ENCODE measurements at regions not wholly inside any gene's neighbourhood (a gene's known extent, or its start where the extent isn't known, plus 50 kb on each side); places are given as distances from the start of the nearest gene placed in this dataset.

DNA sequence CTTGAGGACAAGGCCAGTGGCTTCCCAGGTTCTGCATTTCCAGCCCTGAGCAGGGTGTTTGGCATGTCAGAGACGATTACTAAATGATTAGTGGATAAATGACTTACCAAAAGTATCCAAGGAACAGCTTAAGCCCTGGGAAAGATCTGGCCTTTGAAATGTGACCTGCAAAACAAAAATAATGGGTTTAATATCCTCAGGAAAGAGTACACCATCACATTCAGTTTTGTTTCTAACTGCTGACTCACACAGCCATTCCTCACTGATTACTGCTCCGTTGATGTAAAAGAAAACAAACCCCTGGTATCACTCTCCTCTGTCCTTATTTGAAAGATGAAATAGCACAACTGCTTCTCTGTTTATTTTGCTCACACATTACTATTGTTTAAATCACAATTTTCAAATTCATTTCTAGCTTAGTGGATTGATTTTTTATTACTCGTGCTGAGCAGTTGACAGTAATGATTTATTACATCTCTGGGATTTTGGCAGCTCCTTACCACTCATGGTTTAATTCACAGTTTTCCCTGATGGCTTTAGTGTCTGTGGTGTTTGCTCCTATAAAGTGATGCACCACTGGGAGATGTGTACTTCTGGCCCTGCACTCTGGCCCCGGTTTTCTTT is 117.0 kb downstream of the CBLL2 start:
- peak; percentile 81 for DNase-seq (ENCODE audit: low read depth)
- no peak overlapping the region for H3K4me3 ChIP-seq (ENCODE audit: low read depth, low read length)

DNA sequence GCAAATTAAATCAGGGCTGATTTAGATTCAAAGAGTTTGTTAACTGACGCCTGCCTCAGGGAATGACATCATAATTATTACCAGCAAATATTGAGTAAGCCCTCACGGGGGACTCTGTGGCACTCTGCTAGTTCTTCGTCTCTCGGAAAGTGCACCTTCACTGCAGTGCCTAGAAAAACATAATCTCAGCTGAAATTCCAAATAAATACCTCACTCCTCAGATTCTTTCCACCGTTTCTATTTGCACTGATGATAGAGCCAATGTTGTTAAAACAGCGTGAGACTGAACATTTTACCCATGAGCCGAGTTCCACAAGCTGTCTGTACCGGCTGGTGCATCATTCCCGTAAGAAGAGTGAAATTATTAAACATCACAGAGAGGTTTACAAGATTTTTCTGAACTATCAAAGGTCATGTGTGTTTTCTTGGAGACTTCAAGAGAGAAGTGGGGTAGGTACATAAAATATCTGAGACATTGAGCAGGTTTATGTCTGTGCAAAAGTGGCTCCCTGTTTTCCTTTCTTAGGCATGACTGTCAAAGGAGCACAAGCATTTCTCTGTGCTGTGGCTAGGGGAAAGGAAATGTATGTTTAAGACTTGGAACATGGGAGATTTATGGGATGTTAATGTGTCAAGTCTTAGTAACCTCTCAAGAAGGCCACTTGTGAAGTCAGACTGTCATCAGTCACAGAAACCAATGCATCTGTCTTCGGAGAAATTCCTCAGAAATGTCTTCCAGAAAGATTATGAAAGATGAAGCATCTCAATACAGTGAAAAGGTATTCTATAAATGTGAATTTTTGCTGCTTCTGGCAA is 119.6 kb downstream of the CBLL2 start:
- DNase-seq (ENCODE audit: low read depth), result no peak
- no peak overlapping the region for H3K4me3 ChIP-seq (ENCODE audit: low read depth, low read length)

DNA sequence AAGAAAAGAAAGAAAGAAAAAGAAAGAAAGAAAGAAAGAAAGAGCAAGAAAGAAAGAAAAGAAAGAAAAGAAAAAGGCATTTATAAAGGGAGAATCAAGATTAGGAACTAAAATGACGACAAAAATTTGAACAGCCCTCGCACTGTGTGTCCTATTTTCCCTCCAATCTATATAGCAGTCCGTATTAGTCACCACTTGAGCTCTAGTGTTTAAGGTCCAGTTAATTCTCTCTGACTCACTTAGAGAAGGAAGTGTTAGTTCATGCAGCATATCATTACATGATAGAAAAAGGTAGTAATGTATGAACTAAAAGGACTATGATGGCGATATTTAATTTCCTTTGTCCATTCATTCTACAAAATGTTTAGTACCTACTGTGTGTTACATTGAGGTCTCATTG is 122.7 kb downstream of the CBLL2 start:
- no peak for DNase-seq (ENCODE audit: low read depth)
- H3K4me3 ChIP-seq (ENCODE audit: low read depth, low read length), result no peak overlapping the region

DNA sequence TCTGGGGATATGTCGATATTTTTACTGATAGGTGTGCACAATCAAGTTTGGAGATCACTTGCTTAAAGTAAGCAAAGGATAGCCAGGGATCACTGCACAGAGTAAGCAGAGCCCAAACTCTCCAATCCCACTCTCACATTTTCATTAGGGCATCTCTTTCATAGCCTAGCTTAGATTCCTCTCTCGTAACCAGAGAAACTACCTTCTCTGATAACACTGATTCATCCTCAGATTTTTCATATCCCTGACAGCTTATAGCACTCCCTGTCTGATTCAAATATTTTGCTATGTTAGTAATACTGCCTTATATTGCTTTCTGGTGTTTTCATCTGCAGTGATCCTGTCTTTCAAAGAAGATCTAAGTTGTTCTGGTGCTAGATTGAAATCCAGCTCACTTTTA is 123.7 kb downstream of the CBLL2 start:
- DNase-seq (ENCODE audit: low read depth), result no peak
- no peak overlapping the region for H3K4me3 ChIP-seq (ENCODE audit: low read depth, low read length)

DNA sequence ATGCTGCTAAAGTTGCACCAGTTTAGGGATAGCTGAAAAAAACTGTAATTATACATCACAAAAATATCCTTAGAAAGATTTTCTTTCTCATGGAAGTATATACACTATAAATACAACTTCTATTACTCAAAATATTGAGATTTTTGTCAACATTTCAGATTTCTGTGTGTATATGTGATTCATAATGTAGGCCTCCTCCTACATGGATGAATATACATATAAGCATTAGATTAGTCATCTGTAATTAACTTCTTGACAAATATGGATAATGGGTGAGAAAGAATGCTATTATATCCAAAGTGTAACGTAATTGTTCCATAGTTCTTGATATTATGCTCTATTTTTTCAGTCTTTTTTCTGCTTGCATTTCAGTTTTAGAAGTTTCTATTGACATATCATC is 124.9 kb downstream of the CBLL2 start:
- no peak for DNase-seq (ENCODE audit: low read depth)
- H3K4me3 ChIP-seq (ENCODE audit: low read depth, low read length), result no peak overlapping the region

DNA sequence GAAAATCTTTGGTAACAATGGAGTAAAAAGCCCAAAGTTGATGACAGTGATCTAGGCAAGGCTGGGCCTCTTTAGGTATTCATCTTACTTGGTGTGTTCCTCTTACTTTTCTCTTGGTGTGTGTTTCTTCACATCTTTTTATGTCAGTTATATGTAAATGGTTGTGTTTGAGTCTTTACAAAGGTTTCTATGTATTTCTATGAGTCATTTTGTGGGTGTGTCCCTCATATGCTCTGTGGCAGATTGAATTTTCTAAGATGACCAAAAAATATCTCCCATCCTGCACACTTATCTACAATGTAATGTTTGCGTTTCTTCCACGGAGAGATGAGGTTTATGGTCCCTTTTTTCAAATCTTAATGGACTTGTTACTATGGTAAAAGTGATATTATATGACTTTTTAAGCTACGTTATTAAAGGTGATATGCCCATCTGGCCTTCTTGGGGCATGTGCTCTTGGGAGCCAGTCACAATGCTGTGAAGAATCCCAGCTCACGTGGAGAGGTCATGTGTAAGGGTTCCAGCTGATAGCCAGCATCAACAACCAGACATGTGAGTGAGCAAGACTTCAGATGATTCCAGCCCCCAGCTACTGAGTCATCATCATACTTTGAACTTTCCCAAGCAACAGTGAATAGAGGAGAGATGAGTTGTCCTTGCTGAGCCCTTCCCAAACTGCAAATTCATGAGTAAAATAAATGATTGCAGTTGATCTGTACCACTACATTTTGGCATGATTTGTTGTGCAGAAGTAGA is 126.9 kb downstream of the CBLL2 start:
- no peak overlapping the region for H3K4me3 ChIP-seq (ENCODE audit: low read depth, low read length)
- no peak for DNase-seq (ENCODE audit: low read depth)

DNA sequence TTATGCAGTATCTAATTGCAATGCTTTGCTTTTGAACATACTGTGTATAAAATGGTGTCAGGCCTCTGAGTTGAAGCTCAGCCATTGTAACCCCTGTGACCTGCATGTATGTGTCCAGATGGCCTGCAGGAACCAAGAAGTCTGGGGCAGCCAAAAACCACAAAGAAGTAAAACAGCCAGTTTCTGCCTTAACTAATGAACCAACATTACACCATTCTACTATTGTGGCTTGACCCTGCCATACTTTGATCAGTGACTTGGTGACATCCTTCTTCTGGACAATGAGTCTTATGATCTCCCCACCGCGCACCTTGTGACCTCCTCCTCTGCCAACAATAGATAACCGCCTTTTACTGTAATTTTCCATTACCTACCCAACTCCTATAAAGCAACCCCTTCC is 131.6 kb downstream of the CBLL2 start:
- no peak overlapping the region for H3K4me3 ChIP-seq (ENCODE audit: low read depth, low read length)
- DNase-seq (ENCODE audit: low read depth), result no peak

DNA sequence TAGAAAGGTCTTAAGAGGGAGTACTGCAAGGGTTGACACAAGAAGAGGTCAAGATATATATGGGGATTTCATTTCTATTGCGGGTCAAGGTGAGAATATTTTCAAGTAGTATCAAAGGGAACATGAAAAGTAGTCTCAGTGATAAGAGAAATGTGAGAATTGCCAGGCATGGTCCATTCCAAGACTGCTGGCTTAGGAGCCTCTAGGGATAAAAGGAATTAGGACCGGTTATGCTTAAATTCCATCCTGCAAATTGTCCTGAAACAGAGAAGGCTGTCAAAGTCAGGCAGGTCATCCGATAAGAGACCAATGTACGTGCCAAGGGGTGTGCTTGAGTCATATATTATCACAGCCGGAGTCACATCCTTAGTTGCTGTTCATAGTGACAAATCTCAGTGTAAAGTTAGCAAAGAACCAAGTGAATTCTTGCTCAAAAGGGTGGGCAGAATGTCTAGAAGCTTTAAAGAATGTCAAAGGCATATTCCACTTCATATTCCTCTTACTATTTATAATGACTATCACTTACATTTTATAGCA is 133.6 kb downstream of the CBLL2 start:
- DNase-seq (ENCODE audit: low read depth), result no peak
- no peak overlapping the region for H3K4me3 ChIP-seq (ENCODE audit: low read depth, low read length)

DNA sequence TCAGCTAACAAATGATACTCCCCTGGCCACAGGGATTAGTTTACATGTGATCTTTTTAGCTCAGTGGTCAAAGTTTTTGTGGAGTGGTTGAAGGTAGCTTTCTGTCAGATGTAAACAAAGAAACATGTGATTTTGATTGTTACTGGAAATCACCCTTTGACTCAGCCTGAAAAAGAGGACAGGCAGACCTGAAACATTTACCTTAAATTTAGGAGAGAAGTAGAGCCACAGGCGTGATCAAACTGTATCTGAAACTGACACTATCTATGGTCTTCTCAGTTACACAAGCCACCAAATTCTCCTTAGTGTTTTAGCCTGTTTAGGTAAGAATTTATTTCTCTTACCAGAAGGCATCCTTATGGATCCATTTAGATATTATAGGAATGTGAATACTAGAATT is 136.7 kb downstream of the CBLL2 start:
- no peak for DNase-seq (ENCODE audit: low read depth)
- H3K4me3 ChIP-seq (ENCODE audit: low read depth, low read length), result no peak overlapping the region

DNA sequence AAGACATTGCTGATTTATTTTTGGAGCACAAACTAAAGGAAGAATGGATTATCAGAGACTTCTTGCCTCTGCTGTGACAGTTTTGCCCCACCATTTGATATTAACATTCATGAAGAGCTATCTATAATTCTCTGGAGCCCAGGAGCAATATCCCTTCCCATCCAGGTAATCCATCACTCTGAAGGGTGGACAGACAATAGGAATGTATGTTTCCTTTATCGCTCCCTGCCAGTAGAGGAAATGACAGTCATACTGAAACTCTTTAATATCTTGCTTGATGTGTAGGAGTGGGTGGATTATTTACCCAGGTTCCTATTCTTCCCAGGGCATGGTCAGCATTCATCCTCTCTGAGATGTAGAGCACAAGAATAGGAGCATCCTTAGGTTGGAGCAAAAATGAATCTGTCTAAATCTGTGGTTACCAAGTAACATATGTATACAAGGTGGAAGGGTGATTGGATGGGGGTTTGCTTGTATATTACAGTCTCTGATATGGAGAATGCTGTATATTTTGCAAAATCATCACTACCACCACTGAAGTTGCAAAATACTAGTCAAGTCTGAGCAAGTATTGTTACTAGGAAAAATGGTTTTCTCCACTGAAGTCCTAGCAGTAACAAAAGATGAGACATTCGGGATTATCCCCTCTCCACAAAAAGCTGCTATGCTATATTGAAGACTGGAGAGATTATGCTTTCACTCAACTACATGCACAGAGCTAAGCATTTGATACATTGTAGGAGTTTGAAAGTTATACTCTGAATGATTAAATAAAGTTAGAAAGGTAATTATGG is 151.6 kb downstream of the CBLL2 start:
- H3K4me3 ChIP-seq (ENCODE audit: low read depth, low read length), result no peak overlapping the region
- DNase-seq (ENCODE audit: low read depth), result no peak

DNA sequence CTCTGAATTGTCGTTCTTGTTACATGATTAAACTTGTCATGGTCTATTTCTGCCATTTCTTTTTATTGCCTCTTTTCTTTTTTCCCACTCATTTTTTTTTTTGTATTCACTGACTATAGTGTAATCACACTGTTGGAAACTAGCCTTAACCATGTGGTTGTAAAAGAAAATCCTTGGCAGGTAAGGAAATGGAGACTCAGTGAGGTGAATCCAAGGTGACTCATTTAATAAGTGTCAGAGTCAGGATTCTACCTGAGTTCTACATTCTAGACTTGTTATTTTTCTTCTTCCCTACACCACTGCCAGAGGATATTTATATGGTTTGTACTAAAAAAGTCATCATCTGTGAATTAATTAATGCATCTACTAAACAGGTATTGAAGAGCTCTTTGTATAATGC is 152.2 kb downstream of the CBLL2 start:
- DNase-seq (ENCODE audit: low read depth), result no peak
- H3K4me3 ChIP-seq (ENCODE audit: low read depth, low read length), result no peak overlapping the region

DNA sequence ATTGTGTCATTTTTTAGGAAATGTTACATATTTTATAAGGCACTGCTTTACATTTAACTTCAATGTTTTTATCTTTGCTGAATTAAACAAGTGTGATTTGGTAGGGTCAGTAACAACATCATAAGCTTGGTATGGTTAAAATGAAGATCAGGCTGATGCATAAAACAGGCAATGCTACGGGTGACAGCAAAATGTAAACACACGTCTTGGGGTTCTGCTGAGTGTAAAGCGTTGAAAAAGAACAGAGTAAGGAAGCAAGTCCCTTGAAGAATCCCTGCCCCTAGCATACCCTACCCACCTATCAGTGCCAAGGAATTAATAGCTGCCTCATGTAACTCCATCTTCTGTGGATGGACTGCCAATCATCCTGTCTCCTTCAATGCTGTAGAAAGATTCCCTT is 157.0 kb downstream of the CBLL2 start:
- no peak for DNase-seq (ENCODE audit: low read depth)
- no peak overlapping the region for H3K4me3 ChIP-seq (ENCODE audit: low read depth, low read length)

DNA sequence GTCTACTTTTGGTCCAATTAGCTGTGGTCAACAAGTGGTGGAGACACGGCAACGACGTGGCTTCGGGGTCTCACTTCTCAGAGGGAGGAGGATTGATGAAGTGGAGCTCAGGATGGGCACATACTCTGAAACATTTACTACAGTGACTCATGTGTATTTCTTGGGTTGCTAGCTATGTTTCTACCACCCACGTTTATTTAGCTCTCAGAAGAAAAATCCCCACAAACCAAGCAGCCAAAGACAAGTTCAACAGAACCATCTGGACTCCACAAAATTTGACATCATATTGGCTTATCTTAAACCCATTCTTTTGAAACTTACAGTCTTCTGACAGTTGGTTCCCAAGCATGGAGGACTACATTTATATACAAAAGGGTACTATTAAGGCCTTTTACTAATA is 158.0 kb downstream of the CBLL2 start:
- DNase-seq (ENCODE audit: low read depth), result no peak
- H3K4me3 ChIP-seq (ENCODE audit: low read depth, low read length), result no peak overlapping the region

DNA sequence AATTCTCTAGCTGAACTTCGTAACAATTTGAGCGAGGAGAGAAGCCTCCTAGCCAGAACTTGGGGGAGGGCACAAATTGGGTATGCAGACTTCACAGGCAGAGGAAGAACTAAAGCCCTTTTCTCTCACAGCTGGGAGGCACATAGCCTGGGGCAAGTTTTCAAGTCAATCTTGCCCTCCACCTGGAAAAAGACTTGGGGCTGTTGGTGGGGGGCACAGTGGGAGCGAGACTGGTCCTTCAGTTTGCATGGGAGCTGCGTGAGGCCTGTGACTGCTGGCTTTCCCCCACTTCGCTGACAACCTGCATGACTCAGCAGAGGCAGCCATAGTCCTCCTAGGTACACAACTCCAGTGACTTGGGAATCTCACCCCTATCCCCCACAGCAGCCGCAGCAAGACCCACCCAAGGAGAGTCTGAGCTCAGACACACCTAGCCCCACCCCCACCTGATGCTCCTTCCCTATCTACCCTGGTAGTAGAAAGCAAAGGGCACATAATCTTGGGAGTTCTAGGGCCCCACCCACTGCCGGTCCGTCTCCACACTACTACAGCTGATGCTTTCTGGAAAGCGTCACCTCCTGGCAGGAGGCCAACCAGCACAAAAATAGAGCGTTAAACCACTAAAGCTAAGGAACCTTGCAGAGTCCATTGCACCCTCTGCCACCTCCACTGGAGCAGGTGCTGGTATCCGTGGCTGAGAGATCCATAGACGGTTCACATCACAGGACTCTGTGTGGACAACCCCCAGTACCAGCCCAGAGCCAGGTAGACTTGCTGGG is 160.8 kb downstream of the CBLL2 start:
- no peak overlapping the region for H3K4me3 ChIP-seq (ENCODE audit: low read depth, low read length)
- DNase-seq (ENCODE audit: low read depth), result no peak

DNA sequence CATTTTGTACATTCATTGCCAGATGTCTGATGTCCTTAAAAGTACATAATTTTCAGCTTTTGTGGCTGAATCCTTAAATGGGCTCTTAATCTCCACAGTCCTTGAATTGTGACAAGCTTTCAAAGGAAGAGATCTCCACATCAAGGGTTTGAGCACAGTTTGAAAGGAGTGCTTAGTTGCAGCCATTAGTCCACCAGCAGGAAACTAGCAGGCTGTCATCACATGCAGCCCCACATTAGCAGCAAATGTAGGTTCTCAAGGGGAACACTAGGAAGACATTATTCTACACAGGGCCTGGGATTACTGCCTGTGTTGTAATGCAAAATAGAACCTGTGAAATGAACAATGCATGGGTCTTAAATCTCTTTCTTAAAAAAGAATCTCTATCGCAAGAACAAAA is 173.2 kb downstream of the CBLL2 start:
- DNase-seq (ENCODE audit: low read depth), result no peak
- no peak overlapping the region for H3K4me3 ChIP-seq (ENCODE audit: low read depth, low read length)

DNA sequence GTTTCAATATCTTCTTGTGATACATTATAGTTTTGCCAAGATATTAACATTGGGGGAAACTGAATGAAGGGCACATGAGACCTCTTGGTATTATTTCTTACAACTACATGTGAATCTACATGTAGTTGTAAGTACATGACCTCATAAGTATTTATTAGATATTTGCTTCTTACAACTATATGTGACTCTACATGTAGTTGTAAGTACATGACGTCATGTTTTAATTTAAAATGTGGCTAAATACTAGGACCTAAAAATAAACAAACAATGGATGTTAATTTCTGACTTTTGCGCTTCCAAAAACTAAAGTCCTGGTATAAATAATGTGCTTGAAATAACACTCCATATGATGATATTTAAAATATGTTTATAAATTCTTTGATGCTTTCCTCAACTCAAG is 190.2 kb downstream of the CBLL2 start:
- DNase-seq (ENCODE audit: low read depth), result no peak
- no peak overlapping the region for H3K4me3 ChIP-seq (ENCODE audit: low read depth, low read length)

DNA sequence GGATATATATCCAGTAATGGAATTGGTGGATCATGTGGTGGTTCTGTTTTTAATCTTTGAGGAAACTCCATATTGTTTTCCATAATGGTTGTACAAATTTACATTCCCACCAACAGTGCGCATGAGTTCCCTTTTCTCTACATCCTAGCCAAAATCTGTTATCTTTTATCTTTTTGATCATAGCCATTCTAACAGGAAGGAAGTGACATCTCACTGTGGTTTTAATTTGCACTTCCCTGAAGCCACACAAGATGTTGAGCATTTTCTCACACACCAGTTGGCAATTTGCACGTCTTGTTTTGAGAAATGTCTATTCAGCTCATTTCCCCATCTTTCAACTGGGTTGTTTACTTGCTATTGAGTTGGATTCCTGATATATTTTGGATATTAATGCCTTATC is 194.9 kb downstream of the CBLL2 start:
- DNase-seq (ENCODE audit: low read depth), result no peak
- no peak overlapping the region for H3K4me3 ChIP-seq (ENCODE audit: low read depth, low read length)

DNA sequence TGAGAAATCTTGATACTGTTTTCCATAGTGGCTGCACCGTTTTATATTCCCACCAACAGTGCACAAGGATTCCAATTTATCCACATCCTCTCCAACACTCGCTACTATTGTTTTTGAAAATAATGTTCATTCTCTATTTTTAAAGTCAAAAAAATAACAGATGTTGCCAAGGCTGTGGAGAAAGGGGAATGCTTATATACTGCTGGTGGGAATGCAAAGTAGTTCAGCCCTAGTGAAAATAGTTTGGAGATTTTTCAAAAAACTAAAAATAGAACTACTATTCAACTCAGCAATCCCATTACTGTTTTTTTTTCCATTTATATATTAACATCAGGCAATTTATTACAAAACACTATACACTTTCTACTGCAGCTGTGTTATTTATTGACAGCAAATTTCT is 208.7 kb downstream of the CBLL2 start:
- H3K4me3 ChIP-seq (ENCODE audit: low read depth, low read length), result no peak overlapping the region
- no peak for DNase-seq (ENCODE audit: low read depth)

DNA sequence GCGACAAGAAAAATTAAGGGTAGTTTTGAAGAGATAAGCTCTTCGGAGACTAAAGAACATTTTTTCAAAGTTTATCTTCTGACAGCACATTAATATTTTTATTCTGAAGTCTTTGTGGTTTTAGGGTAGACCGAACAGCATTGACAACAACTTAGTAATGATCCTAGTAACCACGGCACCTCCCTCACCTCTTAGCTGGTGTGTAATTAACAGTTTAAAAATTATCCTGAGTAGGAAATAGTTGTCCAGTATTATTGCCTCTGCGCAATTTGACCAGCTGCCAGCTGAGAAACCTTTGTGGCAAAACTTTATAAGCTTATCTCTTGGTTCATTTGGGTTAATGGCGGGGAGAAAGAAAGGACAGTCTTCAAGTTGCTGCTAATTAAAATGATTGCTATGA is 213.6 kb downstream of the CBLL2 start:
- no peak overlapping the region for H3K4me3 ChIP-seq (ENCODE audit: low read depth, low read length)

More for the DNA sequence above, 213.6 kb downstream of the CBLL2 start:
- DNase-seq (ENCODE audit: low read depth), result no peak
